Activated CD4-positive, alpha-beta T cell treated with anti-CD3 and anti-CD28 coated beads for 4 hours (primary cell): ENCODE measurements at regions not wholly inside any gene's neighbourhood (a gene's known extent, or its start where the extent isn't known, plus 50 kb on each side); places are given as distances from the start of the nearest gene placed in this dataset.

Experiments
- DNase-seq, 2 donors: peaks; one replicate each; pipeline ENCODE4 v3.0.0-alpha.2; 2020

GRCh38 chr20:51917886-51918535 is 115.7 kb upstream of the SALL4 start:
- DNase-seq, result no peak

- DNase-seq, result no peak
These were observed 113.9 kb upstream of the SALL4 start for GRCh38 chr20:51916244-51916643.

- no peak for DNase-seq
These were observed 112.4 kb upstream of the SALL4 start for GRCh38 chr20:51914758-51915157.

GRCh38 chr20:51910321-51911050 is 108.2 kb upstream of the SALL4 start:
- DNase-seq, result no peak

- DNase-seq, result no peak
These were observed 104.4 kb upstream of the SALL4 start for GRCh38 chr20:51906679-51907078.

GRCh38 chr20:51906049-51906448 is 103.7 kb upstream of the SALL4 start:
- no peak for DNase-seq

- DNase-seq, result no peak
These were observed 100.6 kb upstream of the SALL4 start for GRCh38 chr20:51902933-51903332.

GRCh38 chr20:51900443-51900842 is 98.1 kb upstream of the SALL4 start:
- DNase-seq, result no peak

- DNase-seq, result no peak
These were observed 97.4 kb upstream of the SALL4 start for GRCh38 chr20:51899674-51900073.

GRCh38 chr20:51898788-51899187 is 96.5 kb upstream of the SALL4 start:
- no peak for DNase-seq

GRCh38 chr20:51894619-51895018 is 92.3 kb upstream of the SALL4 start:
- DNase-seq, result no peak

- no peak for DNase-seq
These were observed 91.9 kb upstream of the SALL4 start for GRCh38 chr20:51894201-51894600.

GRCh38 chr20:51893723-51894122 is 91.4 kb upstream of the SALL4 start:
- DNase-seq, result no peak

GRCh38 chr20:51890003-51890402 is 87.7 kb upstream of the SALL4 start:
- no peak for DNase-seq

- DNase-seq, result no peak
These were observed 87.1 kb upstream of the SALL4 start for GRCh38 chr20:51889466-51889865.

GRCh38 chr20:51888291-51888690 is 86.0 kb upstream of the SALL4 start:
- no peak for DNase-seq

- no peak for DNase-seq
These were observed 84.7 kb upstream of the SALL4 start for GRCh38 chr20:51886891-51887608.

- DNase-seq, result no peak
These were observed 84.0 kb upstream of the SALL4 start for GRCh38 chr20:51886341-51886740.

- no peak for DNase-seq
These were observed 82.2 kb upstream of the SALL4 start for GRCh38 chr20:51884561-51884960.

GRCh38 chr20:51880188-51880587 is 77.9 kb upstream of the SALL4 start:
- no peak for DNase-seq

- no peak for DNase-seq
These were observed 74.1 kb upstream of the SALL4 start for GRCh38 chr20:51876313-51876940.

GRCh38 chr20:51873652-51874051 is 71.3 kb upstream of the SALL4 start:
- DNase-seq, result no peak

GRCh38 chr20:51871943-51872342 is 69.6 kb upstream of the SALL4 start:
- DNase-seq, result no peak

- DNase-seq, result no peak
These were observed 66.7 kb upstream of the SALL4 start for GRCh38 chr20:51869002-51869401.
